A673 (cell line): ENCODE measurements at regions not wholly inside any gene's neighbourhood (a gene's known extent, or its start where the extent isn't known, plus 50 kb on each side); places are given as distances from the start of the nearest gene placed in this dataset.

Source experiments
- BruUV-seq: library from RNA; stranded (reverse); fragments of 400-500 nt; replicated peaks from 2 replicates; lab custom pipeline; 2021; lab: Mats Ljungman, UMichigan
- CTCF ChIA-PET: fragments of 300-600 bp; sonication (Branson Sonifier 250); formaldehyde crosslinking; loops from one replicate; lab custom pipeline; 2022; ENCODE audit warnings: antibody characterized with exemption; lab: Charles Lee
- POLR2A ChIA-PET: fragments of 300-600 bp; sonication (Branson Sonifier 250); formaldehyde crosslinking; loops from one replicate; lab custom pipeline; 2022; ENCODE audit warnings: antibody characterized with exemption; ENCODE audit not compliant: low non-redundant PET; lab: Charles Lee
- DNase-seq: peaks from one replicate; pipeline ENCODE4 v3.0.0-alpha.2; 2015; ENCODE audit warnings: low spot score
- H3K27ac ChIP-seq: fragments of 200-600 bp; sonication (generic); 2 replicates; pipeline ENCODE4 v1.5.1; 2016; ENCODE audit warnings: mixed run types, low read depth, mild to moderate bottlenecking, mixed read lengths, antibody characterized with exemption, low read length; ENCODE audit not compliant: poor library complexity, severe bottlenecking
- H3K27me3 ChIP-seq: fragments of 200-600 bp; sonication (generic); replicated peaks from 2 replicates; pipeline ENCODE4 v1.6.1; 2017; ENCODE audit warnings: mixed run types, low read depth, mild to moderate bottlenecking, mixed read lengths, antibody characterized with exemption, low read length; ENCODE audit not compliant: insufficient read depth, poor library complexity
- H3K36me3 ChIP-seq: fragments of 200-600 bp; sonication (generic); 2 replicates; pipeline ENCODE4 v1.6.1; 2016; ENCODE audit warnings: mixed run types, mild to moderate bottlenecking, mixed read lengths, antibody characterized with exemption, low read length; ENCODE audit not compliant: insufficient read depth, poor library complexity, severe bottlenecking
- H3K4me1 ChIP-seq: fragments of 200-600 bp; sonication (generic); 2 replicates; pipeline ENCODE4 v1.6.1; 2017; ENCODE audit warnings: mixed run types, mild to moderate bottlenecking, mixed read lengths, antibody characterized with exemption, low read length; ENCODE audit not compliant: insufficient read depth, poor library complexity, severe bottlenecking
- H3K4me3 ChIP-seq: fragments of 200-600 bp; sonication (generic); 2 replicates; pipeline ENCODE4 v1.5.1; 2016; ENCODE audit warnings: low read depth, mixed run types, mild to moderate bottlenecking, mixed read lengths, low read length; ENCODE audit not compliant: poor library complexity, severe bottlenecking
- H3K9me3 ChIP-seq: fragments of 200-600 bp; sonication (generic); 2 replicates; pipeline ENCODE4 v1.6.1; 2016; ENCODE audit warnings: mixed run types, low read depth, mild to moderate bottlenecking, mixed read lengths, antibody characterized with exemption, low read length; ENCODE audit not compliant: poor library complexity, severe bottlenecking
- CTCF ChIP-seq: fragments of 300-800, 200-600 bp; sonication (generic); conservative IDR thresholded peaks from 2 replicates; pipeline ENCODE4 v1.5.1; 2017; ENCODE audit warnings: low read depth, mild to moderate bottlenecking, antibody characterized with exemption, low read length, moderate library complexity, mixed read lengths
- EZH2 ChIP-seq: fragments of 200-600 bp; sonication (generic); IDR thresholded peaks from 2 replicates; pipeline ENCODE4 v1.6.1; 2017; ENCODE audit warnings: borderline replicate concordance, low read depth, mild to moderate bottlenecking, mixed read lengths, antibody characterized with exemption, low read length; ENCODE audit not compliant: poor library complexity, severe bottlenecking
- intact Hi-C: fragments of 100-400 bp; cut with micrococcal nuclease; formaldehyde crosslinking; loops from one replicate; pipeline ENCODE4 v1.10.0; 2022; ENCODE audit not compliant: unreplicated experiment

- ChIA-PET CTCF (interaction anchor here (0.6 kb wide), 1 partner anchor 1162 kb away, joined by 6 read pairs; no protein-coding TSS in a partner anchor), POLR2A (no interaction called here)
- no peak overlapping the region for H3K27ac ChIP-seq
- no peaks in the 10 kb centered on the region for H3K27me3 ChIP-seq
- no peaks in the 10 kb centered on the region for H3K9me3 ChIP-seq
- TF ChIP-seq EZH2 (no peak), CTCF (no peak)
- no peak overlapping the region for H3K4me3 ChIP-seq
- no TSS peak for BruUV-seq
- DNase-seq: no peak
- H3K36me3 ChIP-seq: no peaks in the 10 kb centered on the region
- intact Hi-C loops: no loop called here
- no peaks in the 10 kb centered on the region for H3K4me1 ChIP-seq
Measured at GRCh38 chr12:115828168-115828567, 449.3 kb downstream of the MED13L start.

GRCh38 chr12:115824936-115825602 lies 452.4 kb downstream of the MED13L start:
- Histone ChIP-seq H3K27ac (no peak overlapping the region), H3K36me3 (no peaks in the 10 kb centered on the region), H3K4me1 (no peaks in the 10 kb centered on the region), H3K27me3 (no peaks in the 10 kb centered on the region), H3K4me3 (no peak overlapping the region), H3K9me3 (no peaks in the 10 kb centered on the region)
- no peak for DNase-seq
- TF ChIP-seq EZH2 (no peak), CTCF (no peak)
- ChIA-PET POLR2A (interaction anchor here (0.6 kb wide), 1 partner anchor 1096 kb away, joined by 3 read pairs; no protein-coding TSS in a partner anchor), CTCF (no interaction called here)
- intact Hi-C loops: no loop called here
- no TSS peak for BruUV-seq

- POLR2A ChIA-PET: no interaction called here
- intact Hi-C loops: no loop called here
- no peaks in the 10 kb centered on the region for H3K27me3 ChIP-seq
- no peak for TF ChIP-seq CTCF
- TF ChIP-seq EZH2: no peak
- no peaks in the 10 kb centered on the region for H3K4me1 ChIP-seq
- no peak overlapping the region for H3K27ac ChIP-seq
- no peak for DNase-seq
- BruUV-seq: no TSS peak
- no peaks in the 10 kb centered on the region for H3K9me3 ChIP-seq
- no peaks in the 10 kb centered on the region for H3K36me3 ChIP-seq
- no peak overlapping the region for H3K4me3 ChIP-seq
- CTCF ChIA-PET: no interaction called here
Measured at GRCh38 chr12:115823635-115824034, 453.9 kb downstream of the MED13L start.
